Transverse colon (tissue), 4 donors: ENCODE measurements at regions not wholly inside any gene's neighbourhood (a gene's known extent, or its start where the extent isn't known, plus 50 kb on each side); places are given as distances from the start of the nearest gene placed in this dataset.

ENCODE experiments used
- EP300 ChIP-seq: sonication (generic); formaldehyde crosslinking; IDR thresholded peaks from one replicate; pipeline ENCODE4 v1.6.1; 2017; ENCODE audit warnings: antibody characterized with exemption, low read depth
- POLR2AphosphoS5 ChIP-seq, 3 donors: sonication (generic); formaldehyde crosslinking; IDR thresholded peaks; one replicate each; pipeline ENCODE4 v1.6.1; 2016; ENCODE audit warnings: antibody characterized with exemption in 3 of 3
- TF ChIP-seq, protein P1 (sequence below), 5 experiments: fragments of 200-600 bp in 3 of 5; fragments of 450-650 bp in 2 of 5; sonication (generic) in 3 of 5; IDR thresholded peaks; 1 replicate in 2 of 5; 2 replicates in 3 of 5; pipeline ENCODE4 v1.5.1; 2016 to 2017; ENCODE audit warnings: antibody characterized with exemption in 5 of 5, inconsistent platforms in 3 of 5, mild to moderate bottlenecking in 2 of 5, moderate library complexity in 1 of 5

DNA sequence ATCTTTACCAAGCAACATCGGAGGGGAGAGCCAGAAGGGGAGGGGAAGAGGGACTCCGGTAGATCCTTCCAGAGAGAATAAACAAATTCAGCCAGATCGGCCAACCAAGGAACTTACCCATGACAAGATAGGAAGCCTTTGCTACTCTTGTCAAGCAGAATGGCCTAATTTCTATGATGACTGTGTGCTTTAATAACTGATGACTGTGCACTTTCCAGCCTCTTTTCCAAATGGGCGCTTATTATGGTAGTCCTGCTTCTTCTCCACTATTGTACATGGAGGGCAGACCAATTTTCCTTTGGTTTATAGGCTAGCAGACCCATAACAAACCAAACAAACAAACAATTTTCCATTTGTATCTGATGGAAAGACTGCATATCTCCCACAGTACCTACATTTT, 163.8 kb upstream of the RFX3 start:
- TF ChIP-seq, protein P1, sequence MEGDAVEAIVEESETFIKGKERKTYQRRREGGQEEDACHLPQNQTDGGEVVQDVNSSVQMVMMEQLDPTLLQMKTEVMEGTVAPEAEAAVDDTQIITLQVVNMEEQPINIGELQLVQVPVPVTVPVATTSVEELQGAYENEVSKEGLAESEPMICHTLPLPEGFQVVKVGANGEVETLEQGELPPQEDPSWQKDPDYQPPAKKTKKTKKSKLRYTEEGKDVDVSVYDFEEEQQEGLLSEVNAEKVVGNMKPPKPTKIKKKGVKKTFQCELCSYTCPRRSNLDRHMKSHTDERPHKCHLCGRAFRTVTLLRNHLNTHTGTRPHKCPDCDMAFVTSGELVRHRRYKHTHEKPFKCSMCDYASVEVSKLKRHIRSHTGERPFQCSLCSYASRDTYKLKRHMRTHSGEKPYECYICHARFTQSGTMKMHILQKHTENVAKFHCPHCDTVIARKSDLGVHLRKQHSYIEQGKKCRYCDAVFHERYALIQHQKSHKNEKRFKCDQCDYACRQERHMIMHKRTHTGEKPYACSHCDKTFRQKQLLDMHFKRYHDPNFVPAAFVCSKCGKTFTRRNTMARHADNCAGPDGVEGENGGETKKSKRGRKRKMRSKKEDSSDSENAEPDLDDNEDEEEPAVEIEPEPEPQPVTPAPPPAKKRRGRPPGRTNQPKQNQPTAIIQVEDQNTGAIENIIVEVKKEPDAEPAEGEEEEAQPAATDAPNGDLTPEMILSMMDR (IDR thresholded peaks at IDR 0.05), result no peak
- TF ChIP-seq POLR2AphosphoS5 (IDR thresholded peaks at IDR 0.05) (no peak), EP300 (no peak)
